ENCODE measurements at regions not wholly inside any gene's neighbourhood (a gene's known extent, or its start where the extent isn't known, plus 50 kb on each side); places are given as distances from the start of the nearest gene placed in this dataset.
"Not testable (repeated sequence)": the region's sequence is repeated elsewhere in the genome, so short reads cannot be mapped to it uniquely, and the experiment has no call there.

DNA sequence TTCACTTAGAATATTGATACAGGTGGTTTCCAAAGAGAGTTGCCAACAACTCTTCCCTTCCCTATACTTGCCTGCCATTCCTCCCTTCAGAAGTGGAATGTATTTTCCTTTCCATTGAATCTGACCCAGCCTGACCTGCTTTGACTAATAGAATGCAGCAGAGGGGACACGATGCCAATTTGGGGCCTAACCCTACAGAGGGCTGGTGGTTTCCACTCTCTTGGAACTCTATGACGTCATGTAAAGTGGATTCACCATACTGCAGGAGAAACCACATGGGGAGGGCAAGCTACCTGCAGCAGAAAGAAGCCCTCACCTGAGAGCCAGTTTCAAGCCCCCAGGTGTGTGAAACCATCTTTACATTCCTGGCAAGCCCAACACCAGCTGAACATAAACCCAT is 98.9 kb upstream of the TRIB2 start:
- Histone ChIP-seq H3K9me3 (ENCODE audit: low read length) (no peaks in the 10 kb centered on the region), H3K36me3 (ENCODE audit: insufficient read depth, low read length) (no peaks in the 10 kb centered on the region), H2AFZ (ENCODE audit: low read depth, low read length) (no peak overlapping the region), H3K27me3 (ENCODE audit: insufficient read depth, low read length) (no peaks in the 10 kb centered on the region), H3K4me3 (ENCODE audit: low read length) (no peak overlapping the region), H3K4me1 (ENCODE audit: insufficient read depth, low read length) (no peaks in the 10 kb centered on the region)

DNA sequence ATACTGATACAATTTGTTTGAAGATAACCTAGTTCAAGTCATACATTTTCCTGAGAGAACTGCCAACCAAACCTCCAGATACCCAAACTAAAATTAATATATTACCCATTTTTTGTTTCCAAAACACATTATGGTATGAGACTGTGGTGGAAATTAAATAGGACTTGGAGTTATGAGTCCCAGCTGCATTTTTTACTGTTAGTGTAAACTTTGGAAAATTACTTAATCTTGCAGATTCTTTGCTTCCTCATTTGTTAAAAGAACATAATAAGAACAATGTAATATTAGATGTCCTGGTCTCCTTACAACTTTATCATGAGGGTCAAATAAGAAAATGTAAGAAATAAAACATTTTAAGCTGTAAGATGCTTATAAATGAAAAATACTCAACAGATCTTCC is 98.2 kb upstream of the TRIB2 start:
- no peak overlapping the region for H3K4me3 ChIP-seq (ENCODE audit: low read length)
- H3K4me1 ChIP-seq (ENCODE audit: insufficient read depth, low read length): no peaks in the 10 kb centered on the region
- H2AFZ ChIP-seq (ENCODE audit: low read depth, low read length): no peak overlapping the region
- H3K27me3 ChIP-seq (ENCODE audit: insufficient read depth, low read length): no peaks in the 10 kb centered on the region
- H3K36me3 ChIP-seq (ENCODE audit: insufficient read depth, low read length): no peaks in the 10 kb centered on the region
- no peaks in the 10 kb centered on the region for H3K9me3 ChIP-seq (ENCODE audit: low read length)

DNA sequence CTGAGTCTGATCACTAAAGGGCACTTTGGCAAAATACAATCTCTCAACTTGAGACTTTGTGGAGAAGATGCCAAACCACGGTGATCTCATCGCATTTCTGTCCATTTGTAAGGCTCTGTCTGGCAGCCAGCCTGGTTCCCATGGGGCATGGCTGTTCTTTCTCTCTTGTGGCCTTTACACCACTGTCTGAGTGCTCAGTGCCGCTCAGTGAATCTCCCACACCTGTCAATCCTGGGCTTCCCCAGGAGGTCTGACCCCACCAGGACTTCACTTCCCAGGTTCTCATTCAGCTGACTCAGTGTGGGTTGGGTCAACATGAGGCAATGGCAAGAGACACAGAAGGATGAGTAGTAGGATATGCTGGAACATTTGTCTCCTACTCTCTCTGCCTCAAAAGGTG is 96.8 kb upstream of the TRIB2 start:
- no peak overlapping the region for H3K4me3 ChIP-seq (ENCODE audit: low read length)
- H3K9me3 ChIP-seq (ENCODE audit: low read length): no peaks in the 10 kb centered on the region
- no peaks in the 10 kb centered on the region for H3K27me3 ChIP-seq (ENCODE audit: insufficient read depth, low read length)
- no peaks in the 10 kb centered on the region for H3K36me3 ChIP-seq (ENCODE audit: insufficient read depth, low read length)
- H2AFZ ChIP-seq (ENCODE audit: low read depth, low read length): no peak overlapping the region
- peaks cover 6% of the 10 kb centered on the region for H3K4me1 ChIP-seq (ENCODE audit: insufficient read depth, low read length)

DNA sequence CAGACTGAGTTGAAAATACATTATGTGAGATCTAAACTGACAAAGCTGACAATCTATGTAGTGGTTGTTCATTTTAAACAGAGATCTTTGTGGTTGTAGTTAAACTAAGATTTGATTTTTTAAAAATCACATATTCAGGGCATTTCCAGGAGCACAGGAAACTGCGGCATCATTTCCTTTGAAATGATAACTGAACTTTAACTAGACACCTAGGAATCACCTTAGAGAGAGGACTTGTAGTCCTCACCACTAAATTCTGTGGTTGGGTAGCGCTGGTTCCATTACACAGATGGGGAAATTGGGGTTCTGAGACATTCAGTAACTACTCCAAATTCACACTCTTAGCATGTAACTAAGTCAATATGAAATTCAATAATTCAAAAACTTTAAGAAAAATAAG is 96.0 kb upstream of the TRIB2 start:
- no peak overlapping the region for H2AFZ ChIP-seq (ENCODE audit: low read depth, low read length)
- no peak overlapping the region for H3K4me3 ChIP-seq (ENCODE audit: low read length)
- peaks cover 12% of the 10 kb centered on the region for H3K4me1 ChIP-seq (ENCODE audit: insufficient read depth, low read length)
- no peaks in the 10 kb centered on the region for H3K27me3 ChIP-seq (ENCODE audit: insufficient read depth, low read length)
- H3K36me3 ChIP-seq (ENCODE audit: insufficient read depth, low read length): no peaks in the 10 kb centered on the region
- H3K9me3 ChIP-seq (ENCODE audit: low read length): no peaks in the 10 kb centered on the region

DNA sequence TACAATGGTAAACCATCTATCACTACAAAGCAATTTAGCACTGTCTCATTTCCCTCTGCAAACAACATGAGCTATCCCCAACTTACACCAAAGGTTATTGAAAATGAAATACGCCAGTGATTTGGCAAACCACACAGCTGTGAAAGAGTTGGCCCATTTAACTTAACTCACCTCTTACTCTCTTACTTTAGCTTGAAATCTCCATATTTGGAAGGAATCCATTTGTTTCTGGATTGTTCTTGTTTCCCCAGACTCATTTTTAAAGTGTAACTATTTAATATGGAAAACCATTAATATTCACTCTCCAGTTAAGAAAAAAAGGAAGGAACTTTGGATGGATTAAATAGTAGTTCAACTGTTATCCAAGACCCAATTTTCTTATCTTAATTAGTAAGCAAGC is 93.7 kb upstream of the TRIB2 start:
- Histone ChIP-seq H3K36me3 (ENCODE audit: insufficient read depth, low read length) (no peaks in the 10 kb centered on the region), H3K9me3 (ENCODE audit: low read length) (no peaks in the 10 kb centered on the region), H3K4me3 (ENCODE audit: low read length) (no peak overlapping the region), H3K27me3 (ENCODE audit: insufficient read depth, low read length) (no peaks in the 10 kb centered on the region), H3K4me1 (ENCODE audit: insufficient read depth, low read length) (peaks cover 12% of the 10 kb centered on the region), H2AFZ (ENCODE audit: low read depth, low read length) (no peak overlapping the region)

DNA sequence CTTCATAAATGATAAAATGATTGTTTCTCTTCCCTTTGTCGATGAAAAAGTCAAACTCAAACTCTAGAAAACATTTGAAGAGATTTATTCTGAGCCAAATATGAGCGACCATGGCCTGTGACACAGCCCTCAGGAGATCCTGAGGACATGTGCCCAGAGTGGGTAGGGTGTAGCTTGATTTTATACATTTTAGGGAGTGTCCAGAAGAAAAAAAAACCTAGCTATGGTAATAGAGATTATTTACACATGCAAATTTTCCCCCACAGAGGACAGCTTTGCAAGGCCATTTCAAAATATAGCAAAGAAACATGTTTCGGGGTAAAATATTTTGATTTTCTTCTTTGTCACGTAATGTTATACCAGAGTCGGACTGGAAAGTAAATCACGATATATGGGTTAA is 92.4 kb upstream of the TRIB2 start:
- Histone ChIP-seq H3K4me3 (ENCODE audit: low read length) (no peak overlapping the region), H3K9me3 (ENCODE audit: low read length) (no peaks in the 10 kb centered on the region), H2AFZ (ENCODE audit: low read depth, low read length) (no peak overlapping the region), H3K4me1 (ENCODE audit: insufficient read depth, low read length) (peaks cover 12% of the 10 kb centered on the region), H3K27me3 (ENCODE audit: insufficient read depth, low read length) (no peaks in the 10 kb centered on the region), H3K36me3 (ENCODE audit: insufficient read depth, low read length) (no peaks in the 10 kb centered on the region)

DNA sequence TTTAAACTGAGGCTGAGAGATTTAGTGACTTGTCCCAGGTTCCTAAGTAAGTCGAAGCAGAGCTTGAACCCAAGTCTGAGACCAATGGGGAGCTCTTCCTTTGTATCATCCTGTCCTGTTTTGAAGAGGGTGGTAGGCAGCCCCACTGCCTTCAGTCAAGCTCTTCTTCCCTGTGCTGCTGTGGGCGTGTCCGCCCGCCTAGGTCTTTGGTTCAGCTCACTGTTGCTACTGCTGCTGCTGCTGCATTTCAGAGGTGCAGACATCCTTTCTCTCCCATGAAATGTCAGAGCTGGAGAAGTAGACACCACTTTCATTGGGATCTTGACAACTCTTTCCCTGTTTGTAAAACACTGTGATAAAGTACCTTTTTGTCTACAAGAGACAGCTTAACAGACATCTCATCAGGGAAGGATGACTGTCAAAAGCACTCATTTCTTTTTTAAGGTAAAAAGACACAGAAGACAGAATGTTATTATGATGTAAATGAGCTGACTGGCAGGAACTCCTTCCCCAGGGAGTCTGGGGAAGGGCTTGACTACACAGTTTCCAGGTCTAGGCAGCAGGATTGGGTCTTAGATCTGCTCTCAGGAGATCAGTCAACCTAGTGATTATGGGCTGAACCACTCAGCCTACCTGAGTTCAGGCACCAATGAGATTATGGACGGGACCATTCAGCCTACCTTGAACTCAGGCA is 91.7 kb upstream of the TRIB2 start:
- H3K4me3 ChIP-seq (ENCODE audit: low read length): no peak overlapping the region
- H3K9me3 ChIP-seq (ENCODE audit: low read length): no peaks in the 10 kb centered on the region
- no peaks in the 10 kb centered on the region for H3K36me3 ChIP-seq (ENCODE audit: insufficient read depth, low read length)
- H2AFZ ChIP-seq (ENCODE audit: low read depth, low read length): no peak overlapping the region
- H3K4me1 ChIP-seq (ENCODE audit: insufficient read depth, low read length): peaks cover 12% of the 10 kb centered on the region
- H3K27me3 ChIP-seq (ENCODE audit: insufficient read depth, low read length): no peaks in the 10 kb centered on the region

DNA sequence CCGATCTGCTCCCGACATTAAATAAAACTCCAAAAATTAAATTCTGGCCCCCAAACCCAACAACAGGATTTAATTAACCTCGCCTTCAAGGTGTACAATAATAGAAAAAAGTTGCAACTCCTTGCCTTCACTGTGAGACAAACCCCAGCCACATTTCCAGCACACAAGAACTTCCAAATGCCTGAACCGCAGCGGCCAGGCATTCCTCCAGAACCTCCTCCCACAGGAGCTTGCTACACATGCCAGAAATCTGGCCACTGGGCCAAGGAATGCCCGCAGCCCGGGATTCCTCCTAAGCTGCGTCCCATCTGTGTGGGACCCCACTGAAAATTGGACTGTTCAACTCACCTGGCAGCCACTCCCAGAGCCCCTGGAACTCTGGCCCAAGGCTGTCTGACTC is 88.2 kb upstream of the TRIB2 start:
- not testable (repeated sequence) for H2AFZ ChIP-seq (ENCODE audit: low read depth, low read length); H3K9me3 ChIP-seq (ENCODE audit: low read length); H3K4me3 ChIP-seq (ENCODE audit: low read length); H3K36me3 ChIP-seq (ENCODE audit: insufficient read depth, low read length); H3K27me3 ChIP-seq (ENCODE audit: insufficient read depth, low read length)
- peaks cover 12% of the 10 kb centered on the region for H3K4me1 ChIP-seq (ENCODE audit: insufficient read depth, low read length)

DNA sequence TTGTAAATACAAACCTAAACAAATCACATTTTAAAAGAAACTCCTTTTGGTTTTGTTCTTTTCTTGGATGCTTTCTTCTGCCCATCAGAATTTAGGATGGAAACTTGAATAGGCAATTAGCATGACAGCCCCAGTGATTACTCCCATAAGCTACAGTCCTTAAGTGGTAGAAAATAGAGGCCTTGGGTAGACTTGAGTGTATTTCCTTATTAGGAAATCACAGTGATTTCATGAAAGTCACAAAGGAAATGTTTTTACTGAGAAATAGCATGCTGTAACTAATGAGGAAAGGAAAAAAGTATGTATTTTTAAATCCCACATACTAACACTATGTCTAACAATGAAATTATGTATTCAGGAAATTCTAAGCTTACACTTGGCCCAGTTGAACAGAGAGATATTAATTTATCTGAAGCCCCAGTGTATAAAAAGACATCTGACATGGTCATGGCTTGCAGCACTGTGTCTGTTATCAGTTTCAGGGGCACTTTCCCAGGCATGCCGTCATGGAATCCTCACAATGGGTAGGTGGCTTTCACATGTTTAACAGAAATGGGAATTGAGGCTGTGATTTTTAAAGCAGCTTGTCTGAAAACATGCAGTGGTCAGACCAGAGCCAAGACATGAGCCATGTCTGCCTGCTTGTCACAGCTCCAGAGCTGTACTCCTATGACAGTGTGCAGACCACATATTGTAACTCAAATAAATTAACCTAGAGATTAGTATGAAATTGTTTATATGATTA is 79.7 kb upstream of the TRIB2 start:
- Histone ChIP-seq H3K4me3 (ENCODE audit: low read length) (no peak overlapping the region), H3K9me3 (ENCODE audit: low read length) (no peaks in the 10 kb centered on the region), H3K4me1 (ENCODE audit: insufficient read depth, low read length) (peaks cover 2% of the 10 kb centered on the region), H3K36me3 (ENCODE audit: insufficient read depth, low read length) (no peaks in the 10 kb centered on the region), H2AFZ (ENCODE audit: low read depth, low read length) (no peak overlapping the region), H3K27me3 (ENCODE audit: insufficient read depth, low read length) (no peaks in the 10 kb centered on the region)

DNA sequence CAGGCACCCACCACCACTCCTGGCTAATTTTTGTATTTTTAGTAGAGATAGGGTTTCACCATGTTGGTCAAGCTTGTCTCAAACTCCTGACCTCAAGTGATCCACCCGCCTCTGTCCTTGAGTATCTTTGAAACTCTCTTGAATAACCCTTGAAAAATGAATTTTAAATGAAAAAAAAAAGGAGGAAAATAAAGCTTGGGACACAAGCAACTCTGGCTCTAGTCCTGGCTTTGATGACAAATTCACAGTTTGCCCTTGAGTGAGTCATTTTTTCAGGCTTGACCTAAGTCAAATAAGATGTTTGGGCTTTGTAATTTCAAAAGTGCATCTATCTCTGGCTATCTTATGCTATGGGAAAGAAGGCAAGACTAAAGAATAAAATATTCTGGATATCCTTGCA is 79.0 kb upstream of the TRIB2 start:
- no peak overlapping the region for H2AFZ ChIP-seq (ENCODE audit: low read depth, low read length)
- no peaks in the 10 kb centered on the region for H3K9me3 ChIP-seq (ENCODE audit: low read length)
- H3K27me3 ChIP-seq (ENCODE audit: insufficient read depth, low read length): no peaks in the 10 kb centered on the region
- H3K36me3 ChIP-seq (ENCODE audit: insufficient read depth, low read length): no peaks in the 10 kb centered on the region
- no peak overlapping the region for H3K4me3 ChIP-seq (ENCODE audit: low read length)
- peaks cover 2% of the 10 kb centered on the region for H3K4me1 ChIP-seq (ENCODE audit: insufficient read depth, low read length)

DNA sequence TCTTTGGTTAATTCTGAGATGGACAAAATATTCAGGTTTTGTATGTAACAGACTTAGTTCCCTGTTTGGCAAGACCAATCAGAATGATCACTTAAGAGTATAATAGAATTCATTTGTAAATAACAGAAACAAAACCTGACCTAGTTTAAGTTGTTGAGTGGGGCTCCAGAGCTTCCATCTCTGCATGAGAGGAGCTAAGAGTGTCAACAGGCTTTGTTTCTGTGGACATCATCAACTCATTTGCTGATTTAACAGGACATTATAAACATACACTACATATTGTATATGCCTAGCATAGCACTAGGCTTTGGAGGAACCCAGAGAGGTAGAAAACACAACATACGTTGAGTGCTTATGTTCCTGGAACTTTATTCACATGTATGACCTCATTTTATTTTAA is 75.3 kb upstream of the TRIB2 start:
- Histone ChIP-seq H2AFZ (ENCODE audit: low read depth, low read length) (no peak overlapping the region), H3K4me1 (ENCODE audit: insufficient read depth, low read length) (peaks cover 2% of the 10 kb centered on the region), H3K36me3 (ENCODE audit: insufficient read depth, low read length) (no peaks in the 10 kb centered on the region), H3K27me3 (ENCODE audit: insufficient read depth, low read length) (no peaks in the 10 kb centered on the region), H3K4me3 (ENCODE audit: low read length) (no peak overlapping the region), H3K9me3 (ENCODE audit: low read length) (peaks cover under 1% of the 10 kb centered on the region)

DNA sequence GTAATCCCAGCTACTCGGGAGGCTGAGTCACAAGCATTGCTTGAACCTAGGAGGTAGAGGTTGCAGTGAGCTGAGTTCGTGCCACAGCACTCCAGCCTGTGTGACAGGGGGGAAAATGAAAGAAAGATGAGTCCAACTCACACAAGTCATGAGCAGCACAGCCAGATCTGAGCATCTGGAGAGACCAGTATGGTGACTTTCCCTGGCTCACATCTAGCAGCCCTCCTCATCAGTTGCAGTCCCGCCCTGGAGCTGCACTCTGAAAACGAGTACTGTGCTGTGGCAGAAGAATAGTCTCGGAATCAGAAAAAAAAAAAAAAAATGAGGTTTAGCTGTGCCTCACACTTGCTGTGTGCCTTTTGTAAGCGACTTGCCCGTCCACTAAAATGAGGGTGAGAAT is 74.4 kb upstream of the TRIB2 start:
- no peaks in the 10 kb centered on the region for H3K36me3 ChIP-seq (ENCODE audit: insufficient read depth, low read length)
- no peak overlapping the region for H2AFZ ChIP-seq (ENCODE audit: low read depth, low read length)
- no peak overlapping the region for H3K4me3 ChIP-seq (ENCODE audit: low read length)
- H3K4me1 ChIP-seq (ENCODE audit: insufficient read depth, low read length): no peaks in the 10 kb centered on the region
- H3K9me3 ChIP-seq (ENCODE audit: low read length): peaks cover 3% of the 10 kb centered on the region
- no peaks in the 10 kb centered on the region for H3K27me3 ChIP-seq (ENCODE audit: insufficient read depth, low read length)

DNA sequence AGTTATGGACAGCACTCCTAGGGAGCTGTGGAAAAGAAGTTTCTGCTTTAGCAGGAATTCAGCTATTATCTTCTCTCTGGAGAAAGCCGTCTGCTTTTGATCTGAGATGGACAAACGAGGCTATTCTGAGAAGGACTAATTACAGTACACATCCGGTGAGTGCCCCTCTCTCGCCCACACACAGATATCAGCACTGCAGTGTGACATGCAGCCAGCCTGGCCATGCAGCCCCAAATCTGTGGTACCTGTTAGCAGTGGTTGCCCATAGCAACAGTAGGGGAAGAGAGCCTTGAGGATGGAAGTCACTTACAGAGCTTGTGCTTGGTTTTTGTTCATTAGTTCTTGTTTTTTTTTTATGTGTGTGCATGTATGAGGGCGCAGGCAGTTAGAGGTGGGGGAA is 73.9 kb upstream of the TRIB2 start:
- H3K27me3 ChIP-seq (ENCODE audit: insufficient read depth, low read length): no peaks in the 10 kb centered on the region
- no peak overlapping the region for H2AFZ ChIP-seq (ENCODE audit: low read depth, low read length)
- no peak overlapping the region for H3K4me3 ChIP-seq (ENCODE audit: low read length)
- no peaks in the 10 kb centered on the region for H3K36me3 ChIP-seq (ENCODE audit: insufficient read depth, low read length)
- H3K9me3 ChIP-seq (ENCODE audit: low read length): peaks cover 5% of the 10 kb centered on the region
- no peaks in the 10 kb centered on the region for H3K4me1 ChIP-seq (ENCODE audit: insufficient read depth, low read length)
